Coronary artery (tissue), 2 donors: ENCODE measurements at regions not wholly inside any gene's neighbourhood (a gene's known extent, or its start where the extent isn't known, plus 50 kb on each side); places are given as distances from the start of the nearest gene placed in this dataset.

Source experiments
- DNase-seq: peaks from one replicate; pipeline ENCODE4 v3.0.0-alpha.2; 2017; ENCODE audit warnings: low spot score
- H3K27ac ChIP-seq, 2 donors: fragments of 200-600 bp; sonication (generic); one replicate each; pipeline ENCODE4 v1.5.1; 2016 to 2019
- H3K4me3 ChIP-seq: fragments of 200-600 bp; sonication (generic); 2 replicates; pipeline ENCODE4 v1.5.1; 2016; ENCODE audit warnings: mild to moderate bottlenecking, moderate library complexity
- CTCF ChIP-seq: fragments of 200-600 bp; sonication (generic); IDR thresholded peaks from one replicate; pipeline ENCODE4 v1.5.1; 2019; ENCODE audit warnings: antibody characterized with exemption

DNA sequence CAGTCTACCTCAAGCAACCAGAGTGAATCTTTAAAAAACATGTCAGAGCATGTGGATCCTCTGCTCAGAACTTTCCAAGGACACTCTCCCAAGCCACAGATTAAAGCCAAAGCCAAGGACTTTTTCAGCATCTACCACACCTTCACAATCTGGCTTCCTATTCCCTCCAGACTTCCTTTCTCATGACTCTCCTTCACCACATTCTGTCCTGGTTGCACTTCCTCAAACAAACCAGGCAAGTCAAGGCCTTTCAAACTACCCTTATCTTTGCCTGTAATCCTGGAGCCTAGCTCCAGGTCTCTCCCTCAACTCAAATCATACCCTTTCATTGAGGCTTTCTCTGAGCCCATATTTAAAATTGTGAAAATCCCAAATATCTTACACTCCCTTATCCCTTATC, 191.6 kb upstream of the GALNTL6 start:
- H3K27ac ChIP-seq: no peak overlapping the region
- no peak for TF ChIP-seq CTCF
- DNase-seq: no peak
- H3K4me3 ChIP-seq: no peak overlapping the region

- DNase-seq: no peak
- Histone ChIP-seq H3K4me3 (no peak overlapping the region), H3K27ac (no peak overlapping the region)
- TF ChIP-seq CTCF: no peak
Observed at GRCh38 chr4:171612907-171613306, 200.3 kb upstream of the GALNTL6 start.

DNA sequence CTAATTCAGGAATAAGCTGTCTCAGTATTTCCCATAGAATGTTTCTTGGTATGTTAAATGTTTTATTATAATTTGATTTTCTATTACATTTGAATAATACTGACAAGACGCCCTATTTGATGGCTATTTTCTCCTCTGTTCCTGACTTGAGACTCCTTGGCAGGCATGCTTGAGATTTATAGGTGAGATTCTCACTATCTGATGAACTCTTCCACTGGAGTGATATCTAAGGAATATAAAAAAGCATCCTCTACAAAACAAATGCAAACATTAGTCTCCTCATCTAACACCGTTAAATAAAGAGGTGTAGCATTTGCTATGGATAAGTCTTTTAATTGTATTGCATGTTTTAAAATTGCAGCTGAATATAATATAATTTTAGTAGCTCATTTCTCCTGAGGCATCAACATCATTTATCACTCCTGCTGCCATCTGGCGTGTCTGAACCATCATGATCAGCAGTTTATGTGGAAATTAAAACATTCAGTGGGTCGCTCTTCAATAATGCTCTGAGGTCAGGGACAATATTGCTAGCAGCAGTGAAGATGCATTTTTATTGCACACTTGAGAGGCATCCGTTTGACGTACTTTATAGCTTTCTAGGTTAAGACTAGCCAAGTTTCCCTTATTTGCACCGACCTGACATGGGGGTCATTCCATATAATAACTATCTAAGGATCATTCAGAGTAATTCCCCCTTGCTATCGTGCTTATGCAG, 210.4 kb upstream of the GALNTL6 start:
- Histone ChIP-seq H3K4me3 (no peak overlapping the region), H3K27ac (no peak overlapping the region)
- no peak for DNase-seq
- TF ChIP-seq CTCF: no peak

GRCh38 chr4:171601091-171601490, 212.1 kb upstream of the GALNTL6 start:
- no peak overlapping the region for H3K27ac ChIP-seq
- no peak for DNase-seq
- TF ChIP-seq CTCF: no peak
- H3K4me3 ChIP-seq: no peak overlapping the region

- no peak overlapping the region for H3K4me3 ChIP-seq
- TF ChIP-seq CTCF: no peak
- no peak overlapping the region for H3K27ac ChIP-seq
- DNase-seq: no peak
Observed at GRCh38 chr4:171599628-171600027, 213.6 kb upstream of the GALNTL6 start.

- TF ChIP-seq CTCF: no peak
- DNase-seq: no peak
- Histone ChIP-seq H3K4me3 (no peak overlapping the region), H3K27ac (no peak overlapping the region)
Observed at GRCh38 chr4:171594293-171594692, 218.9 kb upstream of the GALNTL6 start.

GRCh38 chr4:171590716-171591115, 222.5 kb upstream of the GALNTL6 start:
- no peak for TF ChIP-seq CTCF
- no peak for DNase-seq
- H3K4me3 ChIP-seq: no peak overlapping the region
- H3K27ac ChIP-seq: no peak overlapping the region
